ENCODE measurements at regions not wholly inside any gene's neighbourhood (a gene's known extent, or its start where the extent isn't known, plus 50 kb on each side); places are given as distances from the start of the nearest gene placed in this dataset.
A peak's percentile ranks its signal among the peaks of the same experiment; 100 is the strongest.
"Not testable (repeated sequence)": the region's sequence is repeated elsewhere in the genome, so short reads cannot be mapped to it uniquely, and the experiment has no call there.

- H4K20me1 ChIP-seq (ENCODE audit: insufficient read depth): no peaks in the 10 kb centered on the region
- H3K4me1 ChIP-seq (ENCODE audit: low read depth, poor library complexity, severe bottlenecking): no peaks in the 10 kb centered on the region
- no peaks in the 10 kb centered on the region for H3K36me3 ChIP-seq (ENCODE audit: insufficient read depth)
- no peak for TF ChIP-seq CTCF (conservative IDR thresholded peaks at IDR 0.05; ENCODE audit: low read depth, low read length)
- no peak overlapping the region for H3K27ac ChIP-seq
- H3K4me3 ChIP-seq (IDR thresholded peaks at IDR 0.05; ENCODE audit: insufficient read depth, low read depth, low read length): no peak overlapping the region
- H3K9ac ChIP-seq: no peak overlapping the region
- H3K4me2 ChIP-seq: no peak overlapping the region
- H3K27me3 ChIP-seq (ENCODE audit: insufficient read depth, low read depth): no peaks in the 10 kb centered on the region
- no peak overlapping the region for H2AFZ ChIP-seq (ENCODE audit: low read depth)
- H3K79me2 ChIP-seq (ENCODE audit: insufficient read depth, low read depth): no peaks in the 10 kb centered on the region
Observed at GRCh38 chr2:89833116-89833779, 1141.8 kb downstream of the RPIA start.

GRCh38 chr2:89833780-89834117 is 1142.3 kb downstream of the RPIA start:
- H2AFZ ChIP-seq (ENCODE audit: low read depth): no peak overlapping the region
- H3K9ac ChIP-seq: no peak overlapping the region
- H3K27ac ChIP-seq: no peak overlapping the region
- H3K27me3 ChIP-seq (ENCODE audit: insufficient read depth, low read depth): no peaks in the 10 kb centered on the region
- H4K20me1 ChIP-seq (ENCODE audit: insufficient read depth): no peaks in the 10 kb centered on the region
- no peaks in the 10 kb centered on the region for H3K36me3 ChIP-seq (ENCODE audit: insufficient read depth)
- H3K4me2 ChIP-seq: no peak overlapping the region
- H3K4me1 ChIP-seq (ENCODE audit: low read depth, poor library complexity, severe bottlenecking): no peaks in the 10 kb centered on the region
- H3K4me3 ChIP-seq (IDR thresholded peaks at IDR 0.05; ENCODE audit: insufficient read depth, low read depth, low read length): no peak overlapping the region
- no peak for TF ChIP-seq CTCF (conservative IDR thresholded peaks at IDR 0.05; ENCODE audit: low read depth, low read length)
- no peaks in the 10 kb centered on the region for H3K79me2 ChIP-seq (ENCODE audit: insufficient read depth, low read depth)

- Histone ChIP-seq H3K79me2 (ENCODE audit: insufficient read depth, low read depth) (no peaks in the 10 kb centered on the region), H3K27me3 (ENCODE audit: insufficient read depth, low read depth) (no peaks in the 10 kb centered on the region), H3K4me2 (no peak overlapping the region), H3K27ac (no peak overlapping the region), H3K9ac (no peak overlapping the region), H3K4me1 (ENCODE audit: low read depth, poor library complexity, severe bottlenecking) (no peaks in the 10 kb centered on the region), H3K4me3 (IDR thresholded peaks at IDR 0.05; ENCODE audit: insufficient read depth, low read depth, low read length) (no peak overlapping the region), H4K20me1 (ENCODE audit: insufficient read depth) (no peaks in the 10 kb centered on the region), H3K36me3 (ENCODE audit: insufficient read depth) (no peaks in the 10 kb centered on the region), H2AFZ (ENCODE audit: low read depth) (no peak overlapping the region)
- no peak for TF ChIP-seq CTCF (conservative IDR thresholded peaks at IDR 0.05; ENCODE audit: low read depth, low read length)
Observed at GRCh38 chr2:89834306-89834705, 1142.8 kb downstream of the RPIA start.

GRCh38 chr2:89836326-89836725 is 1144.9 kb downstream of the RPIA start:
- H3K36me3 ChIP-seq (ENCODE audit: insufficient read depth); H3K27ac ChIP-seq; H3K27me3 ChIP-seq (ENCODE audit: insufficient read depth, low read depth); H4K20me1 ChIP-seq (ENCODE audit: insufficient read depth); H3K4me3 ChIP-seq (IDR thresholded peaks at IDR 0.05; ENCODE audit: insufficient read depth, low read depth, low read length); H3K4me1 ChIP-seq (ENCODE audit: low read depth, poor library complexity, severe bottlenecking); H2AFZ ChIP-seq (ENCODE audit: low read depth); H3K79me2 ChIP-seq (ENCODE audit: insufficient read depth, low read depth); H3K4me2 ChIP-seq; H3K9ac ChIP-seq: not testable (repeated sequence)

GRCh38 chr2:89837962-89838625 is 1146.6 kb downstream of the RPIA start:
- H3K4me3 ChIP-seq (IDR thresholded peaks at IDR 0.05; ENCODE audit: insufficient read depth, low read depth, low read length): peak overlapping the region; percentile 36
- H3K27ac ChIP-seq: no peak overlapping the region
- no peaks in the 10 kb centered on the region for H3K36me3 ChIP-seq (ENCODE audit: insufficient read depth)
- H3K4me1 ChIP-seq (ENCODE audit: low read depth, poor library complexity, severe bottlenecking): no peaks in the 10 kb centered on the region
- no peak overlapping the region for H3K9ac ChIP-seq
- H2AFZ ChIP-seq (ENCODE audit: low read depth): no peak overlapping the region
- TF ChIP-seq CTCF (conservative IDR thresholded peaks at IDR 0.05; ENCODE audit: low read depth, low read length): no peak
- no peak overlapping the region for H3K4me2 ChIP-seq
- no peaks in the 10 kb centered on the region for H3K79me2 ChIP-seq (ENCODE audit: insufficient read depth, low read depth)
- H4K20me1 ChIP-seq (ENCODE audit: insufficient read depth): no peaks in the 10 kb centered on the region
- H3K27me3 ChIP-seq (ENCODE audit: insufficient read depth, low read depth): no peaks in the 10 kb centered on the region

GRCh38 chr2:89840175-89840574 is 1148.7 kb downstream of the RPIA start:
- not testable (repeated sequence) for H3K36me3 ChIP-seq (ENCODE audit: insufficient read depth); H3K4me3 ChIP-seq (IDR thresholded peaks at IDR 0.05; ENCODE audit: insufficient read depth, low read depth, low read length); H3K4me1 ChIP-seq (ENCODE audit: low read depth, poor library complexity, severe bottlenecking); H3K79me2 ChIP-seq (ENCODE audit: insufficient read depth, low read depth); H3K9ac ChIP-seq; H2AFZ ChIP-seq (ENCODE audit: low read depth); H3K27me3 ChIP-seq (ENCODE audit: insufficient read depth, low read depth); H4K20me1 ChIP-seq (ENCODE audit: insufficient read depth); H3K27ac ChIP-seq; H3K4me2 ChIP-seq

GRCh38 chr2:89840781-89841475 is 1149.5 kb downstream of the RPIA start:
- not testable (repeated sequence) for H3K27me3 ChIP-seq (ENCODE audit: insufficient read depth, low read depth); H3K79me2 ChIP-seq (ENCODE audit: insufficient read depth, low read depth); H2AFZ ChIP-seq (ENCODE audit: low read depth); H4K20me1 ChIP-seq (ENCODE audit: insufficient read depth); H3K36me3 ChIP-seq (ENCODE audit: insufficient read depth); H3K4me2 ChIP-seq; H3K4me3 ChIP-seq (IDR thresholded peaks at IDR 0.05; ENCODE audit: insufficient read depth, low read depth, low read length); H3K4me1 ChIP-seq (ENCODE audit: low read depth, poor library complexity, severe bottlenecking); H3K27ac ChIP-seq; H3K9ac ChIP-seq
